Psoas muscle (tissue), 7 donors: ENCODE measurements at regions not wholly inside any gene's neighbourhood (a gene's known extent, or its start where the extent isn't known, plus 50 kb on each side); places are given as distances from the start of the nearest gene placed in this dataset.

Experiments used
- ATAC-seq, 4 donors: fragments of 200-7000 bp; cut with Tn5 transposase; one replicate each; pipeline ENCODE4 v1.9.1; 2020; ENCODE audit warnings: moderate library complexity in 3 of 4, mild to moderate bottlenecking in 2 of 4
- DNase-seq, 2 donors: peaks; one replicate each; pipeline ENCODE4 v3.0.0-alpha.2; 2020
- H3K27ac ChIP-seq: fragments of 200-600 bp; one replicate; pipeline ENCODE4 v1.8.0; 2022
- H3K27me3 ChIP-seq, 3 donors: fragments of 200-600 bp in 1 of 3; one replicate each; pipeline versions ENCODE4 v1.6.1 to v1.8.0; 2013 to 2022; ENCODE audit warnings: low read length in 2 of 3, mild to moderate bottlenecking in 2 of 3, moderate library complexity in 1 of 3; ENCODE audit not compliant: insufficient read depth in 3 of 3
- H3K36me3 ChIP-seq, 2 donors: fragments of 200-600 bp in 1 of 2; one replicate each; pipeline versions ENCODE4 v1.6.1 to v1.8.0; 2013 to 2022; ENCODE audit warnings: low read depth in 1 of 2, mild to moderate bottlenecking in 1 of 2, moderate library complexity in 1 of 2; ENCODE audit not compliant: insufficient read depth in 1 of 2
- H3K4me1 ChIP-seq: fragments of 200-600 bp; one replicate; pipeline ENCODE4 v1.8.0; 2022
- H3K4me3 ChIP-seq: fragments of 200-600 bp; one replicate; pipeline ENCODE4 v1.8.0; 2022; ENCODE audit warnings: mild to moderate bottlenecking
- H3K9me3 ChIP-seq: fragments of 200-600 bp; one replicate; pipeline ENCODE4 v1.8.0; 2022
- WGBS, 3 donors: extraction: QIAGEN DNeasy Blood & Tissue Kit; methylation state at CpG; one replicate each; pipeline versions ENCODE4 v1.1.6 to v1.1.7; 2013; 5-methylcytosine and 5-hydroxymethylcytosine counted together
- intact Hi-C, 2 donors: fragments of 100-400 bp; cut with DNase I; formaldehyde crosslinking; loops; one replicate each; pipeline versions ENCODE4 v1.11.0 to v1.14.2; 2022
- TF ChIP-seq, protein P1 (sequence below): fragments of 200-600 bp; IDR thresholded peaks from one replicate; pipeline ENCODE4 v1.8.0; 2022; ENCODE audit warnings: antibody characterized with exemption
- donor health status: healthy with polysubstance abuse.
- donor health status: DM: no; HTN: no; CAD: no; lungs with moderate emphysema.
- donor health status: Bipolar disorder and iron deficiency.
- donor health status: healthy.
- donor health status: DM: yes; HTN: yes; CAD: no.
- donor health status: DM: no; HTN: no; CAD: no.
- donor health status: DM: yes; HTN: yes; CAD: no.

DNA sequence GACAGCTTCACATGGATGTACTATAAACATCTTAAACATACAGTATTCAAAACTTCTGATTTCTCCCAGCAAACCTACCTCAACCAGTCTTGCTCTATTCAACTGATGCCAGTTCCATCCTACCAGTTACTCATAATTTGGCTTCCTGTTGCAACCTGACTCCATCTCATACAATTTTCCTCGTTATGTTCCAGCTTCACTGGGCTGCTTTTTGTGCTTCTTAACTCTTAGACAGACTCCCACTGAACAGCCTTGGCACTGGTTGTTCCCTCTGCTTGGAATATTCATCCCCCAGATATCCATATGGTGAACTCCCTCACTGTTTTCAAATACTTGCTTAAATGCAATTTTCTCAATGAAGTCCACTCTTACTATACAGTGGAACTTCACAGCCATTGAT is 249.2 kb downstream of the AEBP2 start:
- H3K27me3 ChIP-seq: no peaks in the 10 kb centered on the region
- no peak overlapping the region for H3K27ac ChIP-seq
- no peak overlapping the region for H3K4me3 ChIP-seq
- DNase-seq (no peak), ATAC-seq (no peak)
- intact Hi-C loops: no loop called here
- TF ChIP-seq, protein P1, sequence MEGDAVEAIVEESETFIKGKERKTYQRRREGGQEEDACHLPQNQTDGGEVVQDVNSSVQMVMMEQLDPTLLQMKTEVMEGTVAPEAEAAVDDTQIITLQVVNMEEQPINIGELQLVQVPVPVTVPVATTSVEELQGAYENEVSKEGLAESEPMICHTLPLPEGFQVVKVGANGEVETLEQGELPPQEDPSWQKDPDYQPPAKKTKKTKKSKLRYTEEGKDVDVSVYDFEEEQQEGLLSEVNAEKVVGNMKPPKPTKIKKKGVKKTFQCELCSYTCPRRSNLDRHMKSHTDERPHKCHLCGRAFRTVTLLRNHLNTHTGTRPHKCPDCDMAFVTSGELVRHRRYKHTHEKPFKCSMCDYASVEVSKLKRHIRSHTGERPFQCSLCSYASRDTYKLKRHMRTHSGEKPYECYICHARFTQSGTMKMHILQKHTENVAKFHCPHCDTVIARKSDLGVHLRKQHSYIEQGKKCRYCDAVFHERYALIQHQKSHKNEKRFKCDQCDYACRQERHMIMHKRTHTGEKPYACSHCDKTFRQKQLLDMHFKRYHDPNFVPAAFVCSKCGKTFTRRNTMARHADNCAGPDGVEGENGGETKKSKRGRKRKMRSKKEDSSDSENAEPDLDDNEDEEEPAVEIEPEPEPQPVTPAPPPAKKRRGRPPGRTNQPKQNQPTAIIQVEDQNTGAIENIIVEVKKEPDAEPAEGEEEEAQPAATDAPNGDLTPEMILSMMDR: no peak
- H3K36me3 ChIP-seq: no peaks in the 10 kb centered on the region
- no peaks in the 10 kb centered on the region for H3K4me1 ChIP-seq
- 74 to 81% (median 75%) methylated on average over 1 of the region's 1 CpG for WGBS, 3 donors
- H3K9me3 ChIP-seq: no peaks in the 10 kb centered on the region

DNA sequence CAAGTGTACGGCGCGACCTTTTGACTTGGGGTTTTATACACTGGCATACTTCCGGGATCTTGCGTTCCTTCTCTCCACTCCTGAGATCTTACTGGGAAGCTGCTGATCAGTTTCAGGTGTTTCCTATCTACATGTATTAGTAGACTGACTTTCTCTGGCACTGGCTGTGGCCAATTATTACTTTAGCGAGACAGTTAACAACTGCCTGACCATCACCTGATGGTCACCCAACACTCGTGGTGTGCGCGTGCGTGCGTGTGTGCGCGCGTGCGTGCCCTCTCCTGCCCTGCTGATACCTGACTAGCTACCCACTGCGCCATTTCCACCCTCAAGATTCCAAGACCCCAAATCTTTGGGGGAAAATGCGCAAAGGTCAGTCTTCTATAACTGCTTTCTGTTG is 249.9 kb downstream of the AEBP2 start:
- WGBS, 3 donors: 80 to 96% (median 93%) methylated on average over 11 to 17 of the region's 17 CpGs
- TF ChIP-seq, protein P1: no peak
- Histone ChIP-seq H3K9me3 (no peaks in the 10 kb centered on the region), H3K36me3 (no peaks in the 10 kb centered on the region), H3K4me3 (no peak overlapping the region), H3K4me1 (no peaks in the 10 kb centered on the region), H3K27ac (no peak overlapping the region), H3K27me3 (no peaks in the 10 kb centered on the region)
- ATAC-seq (no peak), DNase-seq (no peak)
- intact Hi-C loops: no loop called here

DNA sequence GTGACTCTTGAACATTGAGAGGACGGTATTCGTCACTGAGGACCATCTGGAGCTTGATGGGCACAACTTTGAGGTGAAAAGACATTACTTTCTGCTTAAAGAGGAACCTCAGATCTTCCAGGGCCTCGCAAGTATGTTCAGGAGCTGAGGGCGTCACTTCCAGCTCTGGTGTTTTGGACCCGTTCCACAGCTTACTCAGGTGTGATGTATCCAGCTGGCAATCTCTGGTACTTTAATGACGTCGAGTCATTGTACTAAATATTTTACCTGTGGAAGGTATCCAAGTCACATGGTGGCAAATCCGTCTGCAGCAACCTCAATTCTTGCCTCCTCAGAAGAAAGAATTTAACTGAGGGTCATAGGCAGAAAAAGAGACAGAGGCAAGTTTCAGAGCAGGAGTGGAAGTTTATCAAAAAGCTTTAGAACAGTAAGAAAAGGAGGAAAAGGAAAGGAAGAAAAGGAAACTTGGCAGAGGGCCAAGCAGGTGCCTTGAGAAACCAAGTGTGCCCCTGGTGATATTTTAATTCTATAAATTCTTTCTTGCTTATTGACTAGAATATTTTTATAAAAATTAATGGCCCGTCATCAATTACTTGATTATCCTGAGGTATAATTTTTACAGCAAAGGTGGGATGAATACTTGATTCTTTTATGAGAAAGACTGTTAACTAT is 250.6 kb downstream of the AEBP2 start:
- no peak overlapping the region for H3K4me3 ChIP-seq
- TF ChIP-seq, protein P1: no peak
- ATAC-seq (no peak), DNase-seq (no peak)
- H3K27me3 ChIP-seq: no peaks in the 10 kb centered on the region
- WGBS, 3 donors: 85 to 90% (median 89%) methylated on average over 9 of the region's 9 CpGs
- no peaks in the 10 kb centered on the region for H3K36me3 ChIP-seq
- H3K9me3 ChIP-seq: no peaks in the 10 kb centered on the region
- H3K4me1 ChIP-seq: no peaks in the 10 kb centered on the region
- H3K27ac ChIP-seq: no peak overlapping the region
- intact Hi-C loops: no loop called here

DNA sequence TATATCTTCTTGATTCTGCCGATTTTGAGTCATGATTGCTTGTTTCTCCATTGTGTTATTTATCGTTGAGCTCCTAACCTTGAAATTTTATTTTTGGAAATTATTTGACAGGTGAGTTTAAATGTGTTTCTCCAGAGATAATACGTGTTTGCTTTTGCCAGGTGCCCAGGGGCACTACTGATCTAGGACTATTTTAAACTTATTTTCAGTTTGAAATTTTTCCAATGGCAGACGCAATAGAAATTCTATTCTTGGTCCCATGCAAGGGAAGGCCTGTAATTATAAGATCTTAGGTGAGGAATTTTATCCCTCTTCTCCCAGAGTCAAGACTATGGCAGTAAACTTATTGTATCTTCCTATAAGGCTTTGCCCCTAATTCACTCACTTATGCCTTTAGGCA is 252.8 kb downstream of the AEBP2 start:
- Histone ChIP-seq H3K27me3 (no peaks in the 10 kb centered on the region), H3K4me3 (no peak overlapping the region), H3K27ac (no peak overlapping the region), H3K9me3 (no peaks in the 10 kb centered on the region), H3K4me1 (no peaks in the 10 kb centered on the region), H3K36me3 (no peaks in the 10 kb centered on the region)
- no peak for ATAC-seq
- DNase-seq: no peak
- WGBS, 3 donors: 39 to 82% (median 62%) methylated on average over 4 of the region's 4 CpGs
- TF ChIP-seq, protein P1: no peak
- intact Hi-C loops: no loop called here

DNA sequence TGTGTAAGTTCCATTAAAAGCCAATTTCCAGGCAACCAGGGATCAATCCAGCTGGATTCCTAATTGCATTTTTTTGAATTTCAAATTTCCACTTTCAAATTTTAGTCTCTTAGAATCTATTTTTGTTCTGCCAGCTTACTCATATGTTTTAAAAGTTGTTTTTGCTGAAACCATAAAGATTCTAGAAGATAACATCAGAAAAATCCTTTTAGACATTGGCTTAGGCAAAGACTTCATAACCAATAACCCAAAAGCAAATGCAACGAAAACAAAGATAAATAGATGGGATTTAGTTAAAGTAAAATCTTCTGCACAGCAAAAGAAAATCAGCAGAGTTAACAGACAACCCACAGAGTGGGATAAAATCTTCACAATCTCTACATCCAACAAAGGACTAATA is 253.3 kb downstream of the AEBP2 start:
- Histone ChIP-seq H3K27ac (no peak overlapping the region), H3K4me1 (no peaks in the 10 kb centered on the region), H3K27me3 (no peaks in the 10 kb centered on the region), H3K9me3 (no peaks in the 10 kb centered on the region), H3K4me3 (no peak overlapping the region), H3K36me3 (no peaks in the 10 kb centered on the region)
- no peak for ATAC-seq
- 87 to 93% (median 93%) methylated on average over 1 of the region's 1 CpG for WGBS, 3 donors
- TF ChIP-seq, protein P1: no peak
- intact Hi-C loops: no loop called here
- DNase-seq: no peak
